ENCODE measurements at regions not wholly inside any gene's neighbourhood (a gene's known extent, or its start where the extent isn't known, plus 50 kb on each side); places are given as distances from the start of the nearest gene placed in this dataset.
A peak's percentile ranks its signal among the peaks of the same experiment; 100 is the strongest.
"Not testable (repeated sequence)": the region's sequence is repeated elsewhere in the genome, so short reads cannot be mapped to it uniquely, and the experiment has no call there.

DNA sequence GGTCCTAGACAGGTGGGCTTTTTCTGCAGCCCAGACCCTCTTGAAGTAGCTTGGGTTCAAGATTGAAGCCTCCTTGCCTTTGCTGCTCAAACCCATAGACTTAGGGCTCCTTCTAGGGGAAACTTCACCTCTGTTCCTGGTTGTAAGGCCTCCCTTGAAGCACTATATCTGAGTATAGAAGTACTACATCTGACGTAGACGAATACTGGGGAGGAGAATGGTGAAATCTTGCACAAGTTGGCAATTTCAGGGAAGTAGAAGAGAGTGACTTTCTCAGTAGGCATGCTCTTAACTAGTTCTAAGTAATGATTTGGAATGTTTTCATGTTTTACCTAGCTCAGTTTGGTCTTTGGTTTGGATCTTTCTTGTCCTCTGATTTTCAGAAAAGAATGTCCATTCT lies 71.7 kb upstream of the ZNG1B start:
- H3K36me3 ChIP-seq (ENCODE audit: insufficient read depth, low read length); ATAC-seq (ENCODE audit: poor library complexity); CTCF ChIA-PET; H3K27ac ChIP-seq (ENCODE audit: low read depth in 1 of 2, low read length in 2 of 2); H3K27me3 Mint-ChIP-seq; H3K27ac Mint-ChIP-seq; H3K4me1 Mint-ChIP-seq (ENCODE audit: low read depth); H3K9me3 ChIP-seq (ENCODE audit: control insufficient read depth in 1 of 2, insufficient read depth in 1 of 2, low read length in 2 of 2); POLR2A ChIA-PET; H3K27me3 ChIP-seq (ENCODE audit: control insufficient read depth in 1 of 2, insufficient read depth in 2 of 2, low read length in 2 of 2); H3K36me3 Mint-ChIP-seq (ENCODE audit: low read depth); H3K9me3 Mint-ChIP-seq; H3K4me1 ChIP-seq (ENCODE audit: insufficient read depth, low read length); H3K4me3 ChIP-seq (ENCODE audit: low read length); H3K4me3 Mint-ChIP-seq; intact Hi-C loops (cut with DNase I, micrococcal nuclease): not testable (repeated sequence)
- peak in 2 of 14 experiments; percentile 19 to 22 for DNase-seq

DNA sequence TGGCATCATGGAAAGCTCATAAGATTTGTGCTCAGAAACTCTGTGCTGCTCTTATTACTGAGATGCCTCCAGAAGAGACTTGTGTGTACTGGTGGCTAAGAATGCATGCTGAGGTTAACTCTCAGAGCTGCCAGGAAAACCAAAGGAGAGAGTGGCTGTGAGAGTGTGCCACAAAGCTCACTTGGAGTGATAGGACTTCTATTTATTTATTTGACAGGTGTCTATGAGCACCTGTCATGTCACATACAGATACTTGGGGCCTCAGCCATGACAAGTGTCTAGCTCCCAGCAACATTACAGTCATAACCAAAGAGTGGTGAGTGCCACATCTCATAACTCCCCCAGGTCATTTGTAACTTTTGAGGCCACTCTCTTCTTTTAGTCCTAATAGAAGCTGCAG lies 72.2 kb upstream of the ZNG1B start:
- H3K4me3 Mint-ChIP-seq; intact Hi-C loops (cut with DNase I, micrococcal nuclease); POLR2A ChIA-PET; CTCF ChIA-PET; H3K4me1 Mint-ChIP-seq (ENCODE audit: low read depth); H3K27me3 Mint-ChIP-seq; H3K9me3 Mint-ChIP-seq; H3K4me1 ChIP-seq (ENCODE audit: insufficient read depth, low read length); H3K4me3 ChIP-seq (ENCODE audit: low read length); H3K27me3 ChIP-seq (ENCODE audit: control insufficient read depth in 1 of 2, insufficient read depth in 2 of 2, low read length in 2 of 2); H3K27ac Mint-ChIP-seq; H3K27ac ChIP-seq (ENCODE audit: low read depth in 1 of 2, low read length in 2 of 2); H3K36me3 Mint-ChIP-seq (ENCODE audit: low read depth); DNase-seq; H3K36me3 ChIP-seq (ENCODE audit: insufficient read depth, low read length); ATAC-seq (ENCODE audit: poor library complexity); H3K9me3 ChIP-seq (ENCODE audit: control insufficient read depth in 1 of 2, insufficient read depth in 1 of 2, low read length in 2 of 2): not testable (repeated sequence)

DNA sequence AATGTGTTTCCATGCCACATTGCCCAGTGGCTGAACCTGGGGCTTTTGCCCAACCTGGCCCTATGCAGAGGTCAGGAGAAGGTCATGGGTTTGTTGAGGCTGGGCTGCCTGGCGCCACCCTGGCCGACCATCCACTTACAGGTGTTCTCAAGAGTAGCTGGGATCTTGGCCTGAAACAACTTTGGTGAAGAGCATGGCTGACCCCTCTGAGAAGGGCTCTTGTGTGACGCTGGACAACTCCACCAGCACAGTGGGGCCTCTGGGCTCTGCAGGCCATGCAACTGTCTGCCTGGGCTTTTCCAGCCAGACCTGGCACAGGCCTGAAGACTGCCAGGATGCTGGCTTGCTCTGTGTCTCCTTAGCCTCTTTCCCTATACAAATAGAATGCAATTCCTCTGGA lies 76.4 kb upstream of the ZNG1B start:
- DNase-seq, result no peak
- intact Hi-C loops (cut with DNase I, micrococcal nuclease), result no loop called here
- ATAC-seq (ENCODE audit: poor library complexity), result no peak
- Histone ChIP-seq H3K27ac (ENCODE audit: low read depth in 1 of 2, low read length in 2 of 2) (no peak overlapping the region), H3K27me3 (ENCODE audit: control insufficient read depth in 1 of 2, insufficient read depth in 2 of 2, low read length in 2 of 2) (no peaks in the 10 kb centered on the region), H3K4me3 (ENCODE audit: low read length) (no peak overlapping the region), H3K9me3 (ENCODE audit: control insufficient read depth in 1 of 2, insufficient read depth in 1 of 2, low read length in 2 of 2) (no peaks in the 10 kb centered on the region), H3K4me1 (ENCODE audit: insufficient read depth, low read length) (no peaks in the 10 kb centered on the region), H3K36me3 (ENCODE audit: insufficient read depth, low read length) (no peaks in the 10 kb centered on the region)
- POLR2A ChIA-PET, result no interaction called here
- Mint-ChIP-seq H3K36me3 (ENCODE audit: low read depth) (no peaks in the 10 kb centered on the region), H3K9me3 (no peaks in the 10 kb centered on the region), H3K27ac (no peak overlapping the region), H3K4me3 (no peak overlapping the region), H3K4me1 (ENCODE audit: low read depth) (no peaks in the 10 kb centered on the region), H3K27me3 (no peaks in the 10 kb centered on the region)
- TF ChIP-seq, protein P1, sequence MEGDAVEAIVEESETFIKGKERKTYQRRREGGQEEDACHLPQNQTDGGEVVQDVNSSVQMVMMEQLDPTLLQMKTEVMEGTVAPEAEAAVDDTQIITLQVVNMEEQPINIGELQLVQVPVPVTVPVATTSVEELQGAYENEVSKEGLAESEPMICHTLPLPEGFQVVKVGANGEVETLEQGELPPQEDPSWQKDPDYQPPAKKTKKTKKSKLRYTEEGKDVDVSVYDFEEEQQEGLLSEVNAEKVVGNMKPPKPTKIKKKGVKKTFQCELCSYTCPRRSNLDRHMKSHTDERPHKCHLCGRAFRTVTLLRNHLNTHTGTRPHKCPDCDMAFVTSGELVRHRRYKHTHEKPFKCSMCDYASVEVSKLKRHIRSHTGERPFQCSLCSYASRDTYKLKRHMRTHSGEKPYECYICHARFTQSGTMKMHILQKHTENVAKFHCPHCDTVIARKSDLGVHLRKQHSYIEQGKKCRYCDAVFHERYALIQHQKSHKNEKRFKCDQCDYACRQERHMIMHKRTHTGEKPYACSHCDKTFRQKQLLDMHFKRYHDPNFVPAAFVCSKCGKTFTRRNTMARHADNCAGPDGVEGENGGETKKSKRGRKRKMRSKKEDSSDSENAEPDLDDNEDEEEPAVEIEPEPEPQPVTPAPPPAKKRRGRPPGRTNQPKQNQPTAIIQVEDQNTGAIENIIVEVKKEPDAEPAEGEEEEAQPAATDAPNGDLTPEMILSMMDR (IDR thresholded peaks at IDR 0.05), result no peak
- CTCF ChIA-PET, result interaction anchor here (2.2 kb wide), 1 partner anchor 9 kb away, joined by 6 read pairs; no protein-coding TSS in a partner anchor

DNA sequence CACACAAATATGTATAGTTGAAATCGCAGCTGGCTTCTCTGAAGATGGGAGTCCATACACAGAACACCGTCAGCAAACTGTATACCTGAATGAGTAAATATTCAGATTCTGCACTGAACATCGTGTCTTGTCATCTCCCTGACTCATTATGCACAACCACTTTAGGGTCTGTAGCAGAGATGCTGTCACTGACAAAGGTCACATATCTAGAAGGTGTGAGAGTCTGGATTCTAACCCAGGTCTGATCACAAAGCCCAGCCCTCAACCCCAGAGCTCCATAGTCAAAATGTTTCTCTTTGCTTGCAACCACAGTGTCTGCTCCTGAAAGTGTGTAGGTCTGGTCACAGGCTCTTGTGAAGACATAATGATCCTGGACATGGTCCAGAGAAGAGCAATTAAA lies 78.3 kb upstream of the PAX8 start:
- H3K27me3 Mint-ChIP-seq, result peaks cover 5% of the 10 kb centered on the region
- no peaks in the 10 kb centered on the region for H3K9me3 Mint-ChIP-seq
- H3K27me3 ChIP-seq (ENCODE audit: control insufficient read depth in 1 of 2, insufficient read depth in 2 of 2, low read length in 2 of 2), result no peaks in the 10 kb centered on the region
- H3K9me3 ChIP-seq (ENCODE audit: control insufficient read depth in 1 of 2, insufficient read depth in 1 of 2, low read length in 2 of 2), result no peaks in the 10 kb centered on the region
- POLR2A ChIA-PET, result no interaction called here
- no peak for ATAC-seq (ENCODE audit: poor library complexity)
- TF ChIP-seq, protein P1 (IDR thresholded peaks at IDR 0.05), result no peak
- DNase-seq, result no peak
- H3K4me1 Mint-ChIP-seq (ENCODE audit: low read depth), result no peaks in the 10 kb centered on the region
- intact Hi-C loops (cut with DNase I, micrococcal nuclease), result no loop called here
- CTCF ChIA-PET, result no interaction called here
- H3K4me1 ChIP-seq (ENCODE audit: insufficient read depth, low read length), result no peaks in the 10 kb centered on the region
- H3K36me3 ChIP-seq (ENCODE audit: insufficient read depth, low read length), result no peaks in the 10 kb centered on the region
- no peaks in the 10 kb centered on the region for H3K36me3 Mint-ChIP-seq (ENCODE audit: low read depth)
- no peak overlapping the region for H3K27ac ChIP-seq (ENCODE audit: low read depth in 1 of 2, low read length in 2 of 2)
- H3K27ac Mint-ChIP-seq, result no peak overlapping the region
- no peak overlapping the region for H3K4me3 Mint-ChIP-seq
- no peak overlapping the region for H3K4me3 ChIP-seq (ENCODE audit: low read length)

DNA sequence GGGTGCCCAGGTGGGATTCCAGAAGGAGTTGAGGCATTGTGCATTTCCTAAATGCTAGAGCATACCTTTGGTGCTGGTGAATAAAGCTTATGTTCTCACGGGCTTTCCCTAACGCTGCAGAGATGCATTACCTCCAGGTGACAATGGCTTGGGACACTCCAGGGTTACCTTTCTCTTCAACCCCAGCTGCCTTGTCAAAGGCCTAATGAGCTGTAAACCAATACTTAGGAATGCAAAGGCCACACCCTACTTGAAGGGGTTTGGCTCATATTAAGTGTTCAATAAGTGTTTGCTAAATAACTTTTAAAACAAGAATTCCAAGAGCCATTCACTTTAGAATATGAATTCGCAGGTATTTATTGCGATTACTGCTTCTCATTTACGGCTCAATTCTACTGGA lies 77.6 kb upstream of the PAX8 start:
- CTCF ChIA-PET; intact Hi-C loops (cut with DNase I, micrococcal nuclease); H3K9me3 Mint-ChIP-seq; H3K27me3 Mint-ChIP-seq; H3K27me3 ChIP-seq (ENCODE audit: control insufficient read depth in 1 of 2, insufficient read depth in 2 of 2, low read length in 2 of 2); H3K36me3 ChIP-seq (ENCODE audit: insufficient read depth, low read length); H3K4me3 ChIP-seq (ENCODE audit: low read length); ATAC-seq (ENCODE audit: poor library complexity); H3K4me1 ChIP-seq (ENCODE audit: insufficient read depth, low read length); DNase-seq; H3K27ac ChIP-seq (ENCODE audit: low read depth in 1 of 2, low read length in 2 of 2); H3K9me3 ChIP-seq (ENCODE audit: control insufficient read depth in 1 of 2, insufficient read depth in 1 of 2, low read length in 2 of 2); H3K4me1 Mint-ChIP-seq (ENCODE audit: low read depth); H3K36me3 Mint-ChIP-seq (ENCODE audit: low read depth); H3K4me3 Mint-ChIP-seq; H3K27ac Mint-ChIP-seq; POLR2A ChIA-PET: not testable (repeated sequence)

DNA sequence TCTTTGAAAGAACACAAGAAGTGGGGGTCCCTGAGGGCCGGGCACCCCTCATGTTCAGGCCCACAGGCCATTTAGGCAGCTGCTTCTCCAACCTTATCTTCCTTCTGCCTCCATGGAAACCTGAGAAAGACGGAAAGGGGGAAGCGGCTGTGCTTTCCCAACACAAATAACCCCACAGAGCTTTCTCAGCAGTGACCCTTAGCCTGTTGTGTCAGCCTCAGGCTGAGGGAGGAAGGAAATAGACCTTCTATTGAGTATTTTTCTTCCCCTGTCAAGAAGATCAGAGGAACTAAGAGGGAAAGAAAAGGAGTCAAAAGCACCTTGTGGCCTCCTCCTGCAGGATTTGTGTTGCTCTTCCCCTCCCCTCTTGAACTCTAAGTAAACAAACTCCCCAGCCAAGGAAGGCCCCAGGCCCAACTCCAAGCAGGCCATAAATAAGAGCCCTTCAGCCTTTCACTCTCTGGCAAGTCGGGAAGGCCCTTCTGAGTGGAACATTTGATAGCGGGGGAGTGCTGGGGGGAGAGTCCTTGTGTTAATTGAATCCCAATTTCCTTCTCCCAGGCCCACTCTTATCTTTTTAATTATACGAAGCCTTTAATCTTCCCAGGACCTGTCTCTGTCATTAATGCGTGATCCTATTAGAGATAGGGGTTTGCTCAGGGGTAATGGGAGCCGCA lies 76.8 kb upstream of the PAX8 start:
- DNase-seq; H3K4me3 ChIP-seq (ENCODE audit: low read length); H3K27ac ChIP-seq (ENCODE audit: low read depth in 1 of 2, low read length in 2 of 2); ATAC-seq (ENCODE audit: poor library complexity); H3K4me1 ChIP-seq (ENCODE audit: insufficient read depth, low read length); H3K4me1 Mint-ChIP-seq (ENCODE audit: low read depth); H3K9me3 Mint-ChIP-seq; H3K9me3 ChIP-seq (ENCODE audit: control insufficient read depth in 1 of 2, insufficient read depth in 1 of 2, low read length in 2 of 2); H3K27me3 Mint-ChIP-seq; H3K27me3 ChIP-seq (ENCODE audit: control insufficient read depth in 1 of 2, insufficient read depth in 2 of 2, low read length in 2 of 2); H3K36me3 Mint-ChIP-seq (ENCODE audit: low read depth); CTCF ChIA-PET; H3K27ac Mint-ChIP-seq; H3K36me3 ChIP-seq (ENCODE audit: insufficient read depth, low read length); intact Hi-C loops (cut with DNase I, micrococcal nuclease); H3K4me3 Mint-ChIP-seq; POLR2A ChIA-PET: not testable (repeated sequence)
